ENCODE measurements at regions not wholly inside any gene's neighbourhood (a gene's known extent, or its start where the extent isn't known, plus 50 kb on each side); places are given as distances from the start of the nearest gene placed in this dataset.

DNA sequence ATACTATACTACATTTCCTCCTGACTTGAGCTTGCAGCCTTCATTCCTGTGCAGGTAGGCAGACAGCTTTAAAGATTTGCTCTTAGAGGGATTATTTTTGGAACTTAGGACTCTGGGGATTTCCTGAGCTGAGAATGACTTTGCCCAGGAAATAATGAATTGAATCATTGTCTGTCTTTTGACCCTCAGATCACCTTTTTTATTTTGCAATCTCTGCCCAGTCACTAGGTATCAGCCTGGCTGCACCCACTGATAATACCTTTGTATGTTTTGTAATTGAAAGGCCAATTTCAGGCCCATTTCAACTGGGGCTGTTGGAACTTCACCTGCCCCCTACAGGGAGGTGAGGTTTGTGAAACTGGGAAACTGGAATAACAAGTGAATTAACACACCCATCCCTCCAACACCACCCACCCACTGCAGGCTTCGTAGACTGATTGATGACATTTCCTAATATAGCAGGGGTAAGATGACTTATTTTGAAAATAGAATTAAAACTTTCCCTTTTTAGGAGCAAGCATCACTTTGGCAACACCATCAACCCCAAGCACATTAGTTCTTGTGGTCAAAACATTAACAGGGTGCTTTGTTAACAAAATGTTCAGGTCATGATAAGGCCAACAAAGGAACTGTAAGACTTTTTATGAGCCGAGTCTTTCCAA, 157.1 kb upstream of the CENPW start:
- POLR2A ChIA-PET (ENCODE audit: low non-redundant PET): no interaction called here
- TF ChIP-seq, protein P1, sequence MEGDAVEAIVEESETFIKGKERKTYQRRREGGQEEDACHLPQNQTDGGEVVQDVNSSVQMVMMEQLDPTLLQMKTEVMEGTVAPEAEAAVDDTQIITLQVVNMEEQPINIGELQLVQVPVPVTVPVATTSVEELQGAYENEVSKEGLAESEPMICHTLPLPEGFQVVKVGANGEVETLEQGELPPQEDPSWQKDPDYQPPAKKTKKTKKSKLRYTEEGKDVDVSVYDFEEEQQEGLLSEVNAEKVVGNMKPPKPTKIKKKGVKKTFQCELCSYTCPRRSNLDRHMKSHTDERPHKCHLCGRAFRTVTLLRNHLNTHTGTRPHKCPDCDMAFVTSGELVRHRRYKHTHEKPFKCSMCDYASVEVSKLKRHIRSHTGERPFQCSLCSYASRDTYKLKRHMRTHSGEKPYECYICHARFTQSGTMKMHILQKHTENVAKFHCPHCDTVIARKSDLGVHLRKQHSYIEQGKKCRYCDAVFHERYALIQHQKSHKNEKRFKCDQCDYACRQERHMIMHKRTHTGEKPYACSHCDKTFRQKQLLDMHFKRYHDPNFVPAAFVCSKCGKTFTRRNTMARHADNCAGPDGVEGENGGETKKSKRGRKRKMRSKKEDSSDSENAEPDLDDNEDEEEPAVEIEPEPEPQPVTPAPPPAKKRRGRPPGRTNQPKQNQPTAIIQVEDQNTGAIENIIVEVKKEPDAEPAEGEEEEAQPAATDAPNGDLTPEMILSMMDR (conservative IDR thresholded peaks at IDR 0.05; ENCODE audit: low read depth): no peak
- CTCF ChIA-PET: no interaction called here
- H3K27ac ChIP-seq: no peak overlapping the region
- peak; percentile 17 for DNase-seq (ENCODE audit: low spot score)

DNA sequence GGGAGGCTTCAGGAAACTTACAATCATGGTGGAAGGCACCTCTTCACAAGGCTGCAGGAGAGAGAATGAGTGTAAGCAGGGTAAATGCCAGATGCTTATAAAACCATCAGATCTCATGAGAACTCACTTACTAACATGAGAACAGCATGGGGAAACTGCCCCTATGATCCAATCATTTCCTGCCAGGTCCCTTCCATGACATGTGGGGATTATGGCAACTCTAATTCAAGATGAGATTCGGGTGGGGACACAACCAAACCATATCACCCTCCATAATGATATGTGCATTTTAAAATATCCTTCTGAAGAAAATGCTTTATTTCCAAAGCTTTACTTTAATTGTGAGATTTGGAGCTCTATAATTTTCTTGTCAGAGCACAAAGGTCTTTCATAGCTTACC, 154.1 kb upstream of the CENPW start:
- no peak overlapping the region for H3K27ac ChIP-seq
- TF ChIP-seq, protein P1 (conservative IDR thresholded peaks at IDR 0.05; ENCODE audit: low read depth): no peak
- ChIA-PET CTCF (no interaction called here), POLR2A (ENCODE audit: low non-redundant PET) (no interaction called here)
- no peak for DNase-seq (ENCODE audit: low spot score)

DNA sequence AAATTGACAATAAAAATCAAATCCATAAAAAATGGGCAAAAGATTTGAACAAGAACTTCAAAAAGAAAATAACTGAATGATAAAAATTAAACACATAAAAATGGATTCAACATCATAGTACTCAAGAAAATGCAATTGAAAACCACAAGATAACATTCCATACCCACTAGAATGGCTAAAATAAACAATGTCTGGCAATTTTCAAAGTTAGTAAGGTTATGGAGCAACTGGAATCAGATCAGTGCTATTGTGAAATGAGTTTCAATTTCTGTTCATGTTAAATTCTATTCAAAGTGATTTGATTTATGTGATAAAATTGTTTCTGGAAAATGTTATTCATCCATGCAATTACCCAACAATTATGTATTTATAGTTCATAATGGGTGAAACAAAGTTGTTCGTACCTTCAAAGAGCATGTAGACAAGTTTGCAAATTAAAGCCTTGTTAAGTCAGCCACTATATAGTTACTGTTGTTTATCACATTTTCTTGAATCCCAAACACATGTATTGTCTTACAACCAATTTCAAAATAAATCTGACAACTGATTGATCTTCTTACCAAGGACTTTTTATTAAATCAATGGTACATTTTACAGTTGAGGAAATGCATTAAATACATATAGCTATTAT, 151.5 kb upstream of the CENPW start:
- H3K27ac ChIP-seq: no peak overlapping the region
- DNase-seq (ENCODE audit: low spot score): no peak
- ChIA-PET POLR2A (ENCODE audit: low non-redundant PET) (no interaction called here), CTCF (no interaction called here)
- TF ChIP-seq, protein P1 (conservative IDR thresholded peaks at IDR 0.05; ENCODE audit: low read depth): no peak

DNA sequence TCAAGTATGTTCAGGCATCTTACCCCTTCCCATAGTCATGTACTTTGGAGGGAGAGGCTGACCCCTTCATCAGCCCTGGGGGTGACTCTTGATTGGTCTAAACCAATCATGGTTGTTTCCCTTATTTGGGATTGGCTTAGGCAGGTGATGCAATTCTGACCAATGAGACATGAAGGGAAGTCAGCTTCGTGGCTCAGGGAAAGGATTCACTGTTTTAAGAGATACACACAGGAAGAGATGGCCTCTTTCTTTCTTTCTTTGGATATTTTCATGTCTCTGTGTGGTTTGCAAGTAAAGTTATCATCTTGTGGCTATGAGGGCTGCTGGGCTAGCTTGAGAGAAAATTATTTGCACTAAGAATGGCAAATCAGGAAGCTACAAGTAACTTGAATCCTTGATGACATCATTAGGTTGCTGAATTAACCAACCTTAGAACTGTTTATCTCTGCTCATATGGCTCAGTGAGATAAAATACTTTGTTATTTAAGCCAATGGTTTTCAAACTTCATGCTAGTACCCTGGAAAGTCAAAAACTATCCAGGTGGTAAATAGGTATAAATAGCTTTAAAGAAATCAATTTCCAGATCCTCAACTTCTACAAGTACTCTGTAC, 144.2 kb upstream of the CENPW start:
- ChIA-PET CTCF (no interaction called here), POLR2A (ENCODE audit: low non-redundant PET) (no interaction called here)
- H3K27ac ChIP-seq: no peak overlapping the region
- no peak for DNase-seq (ENCODE audit: low spot score)
- TF ChIP-seq, protein P1 (conservative IDR thresholded peaks at IDR 0.05; ENCODE audit: low read depth): no peak

DNA sequence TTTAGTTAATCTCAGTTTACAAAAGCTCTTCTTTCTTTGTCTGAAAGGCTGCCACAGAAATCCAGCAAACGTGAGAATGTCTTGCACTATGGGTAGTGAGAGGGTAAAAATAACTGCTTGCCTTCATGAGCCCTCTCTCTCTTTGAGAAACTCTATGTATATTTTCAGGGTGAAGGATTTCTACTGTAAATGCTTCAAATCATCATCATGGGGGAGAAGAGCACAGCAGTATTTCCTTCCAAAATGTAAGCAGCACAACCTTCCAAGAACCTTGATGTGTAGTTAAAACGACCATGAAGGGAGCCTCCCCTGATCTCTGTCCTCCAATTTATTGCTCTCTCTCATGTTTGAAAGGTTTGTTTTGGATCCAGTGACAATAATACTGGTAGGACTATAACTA, 141.3 kb upstream of the CENPW start:
- CTCF ChIA-PET: no interaction called here

DNA sequence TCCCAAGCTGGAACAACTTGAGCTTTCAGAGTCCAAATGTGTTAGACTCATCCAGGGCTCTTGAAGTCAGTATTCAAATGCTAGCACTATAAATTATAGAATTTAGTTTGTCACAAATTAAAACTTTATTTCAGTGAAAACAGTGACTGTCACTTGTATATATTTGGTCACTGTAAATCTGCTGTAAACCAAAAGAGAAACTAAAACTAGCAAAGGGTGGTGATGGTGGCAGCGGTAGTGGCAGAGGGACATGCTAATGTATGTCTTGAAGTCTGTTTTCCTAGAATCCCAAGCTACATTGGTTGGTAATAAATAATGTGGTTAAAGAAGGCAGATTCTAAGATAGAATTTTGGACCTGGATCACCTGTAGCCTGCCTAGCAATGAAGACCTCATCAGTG, 140.4 kb upstream of the CENPW start:
- POLR2A ChIA-PET (ENCODE audit: low non-redundant PET): no interaction called here
- CTCF ChIA-PET: no interaction called here
- H3K27ac ChIP-seq: no peak overlapping the region
- TF ChIP-seq, protein P1 (conservative IDR thresholded peaks at IDR 0.05; ENCODE audit: low read depth): no peak
- no peak for DNase-seq (ENCODE audit: low spot score)

More for the DNA sequence above, 141.3 kb upstream of the CENPW start:
- DNase-seq (ENCODE audit: low spot score): no peak
- TF ChIP-seq, protein P1 (conservative IDR thresholded peaks at IDR 0.05; ENCODE audit: low read depth): no peak
- POLR2A ChIA-PET (ENCODE audit: low non-redundant PET): no interaction called here
- no peak overlapping the region for H3K27ac ChIP-seq

All from RWPE1 (cell line).